ENCODE measurements at regions not wholly inside any gene's neighbourhood (a gene's known extent, or its start where the extent isn't known, plus 50 kb on each side); places are given as distances from the start of the nearest gene placed in this dataset.

DNA sequence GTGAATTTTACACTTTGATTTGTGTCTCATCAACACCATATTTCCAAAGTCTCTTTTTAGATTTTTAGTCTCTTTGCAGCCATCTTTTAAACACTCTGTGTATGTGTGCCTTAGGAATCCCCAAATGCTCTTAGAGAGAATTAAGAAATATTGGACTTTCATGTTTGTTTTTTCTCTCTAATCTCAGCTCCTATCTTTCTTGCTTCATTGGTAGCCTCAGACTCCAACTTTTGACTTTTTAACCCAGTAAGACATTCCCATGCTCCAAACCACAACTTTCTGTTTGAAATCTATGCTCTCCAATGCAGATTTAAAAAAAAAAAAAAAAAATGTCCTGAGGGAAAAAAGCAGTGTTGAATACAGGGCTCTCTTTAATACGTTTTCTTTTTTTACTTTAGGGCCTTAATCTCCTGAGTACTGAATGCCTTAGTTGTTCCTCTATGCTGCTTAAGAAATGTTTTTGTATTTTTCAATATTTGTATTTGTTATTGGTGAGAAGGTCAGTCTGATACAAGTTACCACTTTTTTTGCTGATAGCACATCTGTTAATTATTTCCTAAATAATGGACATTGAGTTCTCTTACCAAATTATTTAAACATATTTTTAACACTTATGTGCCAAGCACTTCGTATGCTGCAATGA is 489.9 kb downstream of the NXPH1 start:
- ATAC-seq (no peak), DNase-seq (ENCODE audit: missing footprints) (no peak)
- intact Hi-C loops (cut with DNase I), result no loop called here

DNA sequence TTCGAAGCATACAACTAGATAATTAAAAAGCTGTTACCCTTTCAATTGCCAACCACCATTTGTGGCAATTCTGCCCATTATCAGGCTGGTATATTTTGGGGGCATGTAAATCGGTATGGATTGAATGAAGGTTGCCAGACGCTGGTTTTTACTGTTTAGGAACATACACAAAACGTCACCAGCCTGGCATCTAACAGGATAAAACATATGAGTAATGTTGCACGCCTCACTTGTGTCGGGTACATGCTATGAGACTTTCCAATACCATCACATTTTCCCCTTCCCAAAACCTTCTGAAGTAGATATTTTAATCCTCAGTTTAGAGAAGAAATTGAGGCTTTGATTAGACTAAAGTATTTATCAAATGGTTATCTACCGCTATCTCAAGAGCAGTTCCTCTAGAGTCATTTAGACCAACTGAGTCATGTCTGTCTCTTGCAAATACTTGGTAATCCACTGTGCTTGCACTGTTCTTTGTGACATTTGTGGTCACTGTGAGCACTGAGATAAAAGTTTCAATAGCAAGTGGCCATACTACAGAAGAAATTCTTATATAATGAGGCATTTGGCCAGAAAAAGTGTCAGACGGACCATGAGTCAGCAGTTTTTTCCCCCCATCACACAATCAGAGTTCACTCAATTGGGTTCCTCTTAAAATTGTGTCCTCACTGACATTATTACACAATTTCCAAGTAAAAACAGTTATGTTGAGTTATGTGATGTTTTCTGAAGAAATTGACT is 498.7 kb downstream of the NXPH1 start:
- ATAC-seq, result no peak
- DNase-seq (ENCODE audit: missing footprints), result no peak
- intact Hi-C loops (cut with DNase I), result no loop called here

DNA sequence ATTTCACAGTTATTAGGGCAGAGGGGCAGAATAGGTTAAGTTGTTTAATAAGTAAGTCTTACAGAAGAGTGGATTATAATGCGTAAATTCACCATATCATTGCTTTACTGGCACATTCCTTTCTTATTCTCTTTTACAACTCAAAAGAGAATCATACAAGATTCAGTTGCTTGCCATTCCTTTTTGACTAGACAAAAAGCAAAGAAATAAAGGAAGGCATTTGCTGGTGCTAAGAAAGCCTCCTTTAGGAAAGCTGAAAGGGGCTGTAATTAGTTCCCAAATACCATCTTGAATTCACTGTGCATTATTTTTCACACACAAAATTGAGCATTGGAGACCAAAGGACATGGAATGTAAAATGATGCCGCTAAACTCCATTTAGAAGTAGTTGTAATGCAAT is 499.3 kb downstream of the NXPH1 start:
- intact Hi-C loops (cut with DNase I), result no loop called here
- no peak for ATAC-seq
- DNase-seq (ENCODE audit: missing footprints), result no peak

- ATAC-seq (no peak), DNase-seq (ENCODE audit: missing footprints) (no peak)
- intact Hi-C loops (cut with DNase I), result no loop called here
Measured at GRCh38 chr7:8937204-8937603, 503.8 kb downstream of the NXPH1 start.

GRCh38 chr7:8938044-8938805 is 504.8 kb downstream of the NXPH1 start:
- ATAC-seq, result no peak
- intact Hi-C loops (cut with DNase I), result no loop called here
- DNase-seq (ENCODE audit: missing footprints), result no peak

DNA sequence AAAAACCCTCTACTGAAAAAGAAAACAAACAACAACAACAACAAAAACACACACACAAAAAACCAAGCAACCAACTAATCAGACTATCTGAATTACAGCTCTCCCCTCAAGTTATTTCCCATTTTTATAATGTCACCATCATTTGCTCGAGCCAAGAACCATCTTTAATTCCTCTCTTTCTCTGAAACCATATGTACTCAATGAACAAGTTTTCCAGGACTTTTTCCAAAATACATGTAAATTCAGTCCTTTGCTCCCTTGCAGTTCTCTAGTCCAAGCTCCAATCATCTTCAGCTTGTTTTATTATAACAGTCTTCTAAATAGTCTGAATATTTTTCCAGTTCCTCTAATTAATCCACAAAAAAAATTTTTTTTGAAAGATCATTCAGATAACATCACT is 506.0 kb downstream of the NXPH1 start:
- ATAC-seq, result no peak
- intact Hi-C loops (cut with DNase I), result no loop called here
- no peak for DNase-seq (ENCODE audit: missing footprints)

- DNase-seq (ENCODE audit: missing footprints), result no peak
- no peak for ATAC-seq
- intact Hi-C loops (cut with DNase I), result no loop called here
Measured at GRCh38 chr7:8963722-8964121, 530.3 kb downstream of the NXPH1 start.

GRCh38 chr7:8965177-8965576 is 531.8 kb downstream of the NXPH1 start:
- DNase-seq (ENCODE audit: missing footprints) (no peak), ATAC-seq (no peak)
- intact Hi-C loops (cut with DNase I), result no loop called here

DNA sequence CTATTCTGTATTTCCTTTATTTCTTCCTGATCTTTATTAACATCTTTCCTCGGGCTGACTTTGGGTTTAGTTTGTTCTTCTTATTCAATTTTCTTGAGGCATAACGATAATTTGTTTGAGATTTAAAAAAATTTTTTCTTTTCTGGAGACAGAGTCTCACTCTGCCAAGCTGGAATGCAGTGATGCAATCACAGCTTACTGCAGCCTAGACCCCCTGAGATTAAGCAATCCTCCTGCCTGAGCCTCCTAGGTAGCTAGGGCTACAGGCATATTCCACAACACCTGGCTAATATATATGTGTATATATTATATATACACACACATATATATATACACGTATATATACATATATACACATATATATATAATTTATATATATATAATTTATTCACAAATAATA is 540.2 kb downstream of the NXPH1 start:
- no peak for ATAC-seq
- intact Hi-C loops (cut with DNase I), result no loop called here
- DNase-seq (ENCODE audit: missing footprints), result no peak

- no peak for DNase-seq (ENCODE audit: missing footprints)
- intact Hi-C loops (cut with DNase I), result no loop called here
- ATAC-seq, result no peak
Measured at GRCh38 chr7:8975681-8976080, 542.3 kb downstream of the NXPH1 start.

DNA sequence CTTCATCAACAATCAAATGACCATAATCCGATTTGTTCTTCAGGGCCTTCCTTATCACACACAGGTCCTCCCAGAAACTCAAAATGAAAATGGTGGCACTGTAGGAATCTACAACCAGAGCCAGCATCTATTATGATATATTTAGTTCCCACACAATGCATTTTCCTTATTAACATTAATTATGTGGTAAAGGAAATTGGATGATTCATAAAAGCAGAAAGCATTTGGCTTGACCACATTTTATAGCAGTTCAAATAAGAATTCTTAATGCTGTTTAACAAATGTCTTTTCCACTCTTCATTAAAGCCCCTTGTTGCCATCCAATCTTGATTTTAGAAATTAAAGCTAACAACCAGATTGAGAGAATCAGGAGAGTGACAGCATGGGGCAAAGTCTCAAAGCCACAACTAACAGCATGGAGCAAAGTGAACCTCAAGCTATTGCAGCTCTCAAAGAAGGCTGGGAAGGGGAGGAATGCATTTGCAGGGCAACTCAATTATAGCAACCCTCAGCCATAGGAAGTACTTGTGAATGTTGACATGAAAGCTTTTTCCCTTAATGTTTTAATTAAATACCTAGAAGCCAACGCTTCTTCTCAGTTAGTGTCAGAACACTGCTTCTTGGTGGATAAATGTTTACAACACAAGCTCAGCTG is 549.1 kb downstream of the NXPH1 start:
- ATAC-seq (no peak), DNase-seq (ENCODE audit: missing footprints) (no peak)
- intact Hi-C loops (cut with DNase I), result no loop called here

DNA sequence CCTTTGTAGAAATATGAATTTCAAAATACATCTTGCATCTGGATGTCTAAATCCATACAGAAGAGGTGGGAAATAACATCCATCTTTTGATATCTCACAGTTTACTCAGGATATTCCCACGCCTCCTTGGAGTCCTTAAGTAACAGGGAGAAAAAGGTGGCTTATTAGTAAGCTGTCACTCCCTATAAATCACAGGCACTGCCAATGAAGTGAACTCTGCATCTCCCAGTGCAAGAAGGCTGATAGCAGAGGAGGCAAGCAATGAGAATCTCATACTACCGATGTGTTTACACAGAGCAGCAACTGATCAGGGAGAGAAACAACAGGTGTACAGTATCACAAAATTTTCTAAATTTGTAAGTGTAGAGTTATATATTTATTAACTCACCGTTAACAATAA is 551.8 kb downstream of the NXPH1 start:
- no peak for ATAC-seq
- DNase-seq (ENCODE audit: missing footprints), result no peak
- intact Hi-C loops (cut with DNase I), result no loop called here

- no peak for DNase-seq (ENCODE audit: missing footprints)
- intact Hi-C loops (cut with DNase I), result no loop called here
- no peak for ATAC-seq
Measured at GRCh38 chr7:8988267-8988666, 554.9 kb downstream of the NXPH1 start.

- no peak for ATAC-seq
- DNase-seq (ENCODE audit: missing footprints), result no peak
- intact Hi-C loops (cut with DNase I), result no loop called here
Measured at GRCh38 chr7:8991159-8991558, 557.8 kb downstream of the NXPH1 start.

- intact Hi-C loops (cut with DNase I), result no loop called here
- ATAC-seq (no peak), DNase-seq (ENCODE audit: missing footprints) (no peak)
Measured at GRCh38 chr7:8998762-8999161, 565.4 kb downstream of the NXPH1 start.

DNA sequence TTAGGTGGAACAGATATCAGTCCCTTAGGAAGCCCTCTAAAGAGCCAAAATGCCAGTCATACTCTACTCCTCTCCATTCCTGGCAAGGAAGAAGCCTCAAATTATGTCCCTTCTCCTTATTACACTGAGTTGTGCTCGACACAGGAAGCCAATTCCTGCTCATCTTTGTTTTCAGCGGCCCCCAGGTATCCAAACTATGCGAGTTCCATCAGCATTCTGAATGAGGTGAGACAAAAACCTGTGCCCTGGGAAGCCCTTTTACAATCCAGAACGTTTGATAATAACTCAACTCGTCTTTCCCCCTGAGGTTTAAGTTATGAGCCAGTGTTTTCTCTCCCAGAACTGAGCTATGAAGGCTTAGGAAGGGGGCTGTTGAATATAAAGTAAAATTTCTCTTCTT is 580.5 kb downstream of the NXPH1 start:
- ATAC-seq, result no peak
- no peak for DNase-seq (ENCODE audit: missing footprints)
- intact Hi-C loops (cut with DNase I), result no loop called here

- no peak for DNase-seq (ENCODE audit: missing footprints)
- intact Hi-C loops (cut with DNase I), result no loop called here
- ATAC-seq, result no peak
Measured at GRCh38 chr7:9017286-9017685, 583.9 kb downstream of the NXPH1 start.

DNA sequence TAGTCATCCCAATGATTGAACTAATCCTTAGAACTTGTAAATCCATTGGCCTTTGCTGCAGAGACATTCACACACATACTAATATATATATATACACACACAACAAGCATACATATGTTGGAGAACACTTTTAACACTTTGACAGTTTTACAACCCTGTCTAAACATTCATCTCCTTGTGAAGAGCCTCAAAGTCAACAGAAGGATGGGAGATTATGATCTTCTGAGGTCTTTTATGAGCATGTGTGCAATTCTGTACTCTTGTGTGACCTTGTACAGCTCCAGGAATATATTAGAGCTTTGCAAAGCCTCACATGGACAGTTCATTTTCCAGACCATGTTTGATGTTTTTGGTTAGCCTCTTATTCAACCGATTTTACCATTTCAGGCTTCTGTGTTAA is 589.0 kb downstream of the NXPH1 start:
- no peak for ATAC-seq
- intact Hi-C loops (cut with DNase I), result no loop called here
- no peak for DNase-seq (ENCODE audit: missing footprints)

DNA sequence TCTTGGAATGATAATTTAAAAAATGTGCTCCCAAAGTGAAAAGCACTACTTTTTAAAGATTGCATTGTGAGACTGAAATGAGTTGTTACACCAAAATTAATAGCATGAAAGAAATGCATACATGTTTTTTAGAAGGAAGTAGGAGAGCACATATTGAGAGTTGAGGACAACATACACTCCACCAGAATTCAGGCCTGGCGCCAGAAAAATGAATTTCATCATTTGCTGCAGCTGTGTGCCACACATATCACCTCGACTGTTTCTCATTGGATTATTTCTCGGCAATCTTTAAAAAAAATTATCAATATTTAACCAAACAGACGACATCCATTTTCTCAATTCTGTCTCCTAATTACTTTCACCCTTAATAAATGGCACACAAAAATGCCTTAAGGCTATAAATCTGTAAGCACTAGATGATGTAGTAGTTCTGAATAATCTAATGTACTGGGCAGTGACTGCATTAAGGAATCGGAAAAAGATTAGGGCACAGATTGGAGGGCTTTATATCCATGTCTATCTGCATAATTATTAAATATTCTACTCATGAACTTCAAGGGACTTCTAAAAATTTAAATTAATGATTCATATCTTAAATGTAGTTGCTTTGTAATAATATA is 590.4 kb downstream of the NXPH1 start:
- ATAC-seq (no peak), DNase-seq (ENCODE audit: missing footprints) (no peak)
- intact Hi-C loops (cut with DNase I), result no loop called here
